ENCODE measurements at regions not wholly inside any gene's neighbourhood (a gene's known extent, or its start where the extent isn't known, plus 50 kb on each side); places are given as distances from the start of the nearest gene placed in this dataset.

DNA sequence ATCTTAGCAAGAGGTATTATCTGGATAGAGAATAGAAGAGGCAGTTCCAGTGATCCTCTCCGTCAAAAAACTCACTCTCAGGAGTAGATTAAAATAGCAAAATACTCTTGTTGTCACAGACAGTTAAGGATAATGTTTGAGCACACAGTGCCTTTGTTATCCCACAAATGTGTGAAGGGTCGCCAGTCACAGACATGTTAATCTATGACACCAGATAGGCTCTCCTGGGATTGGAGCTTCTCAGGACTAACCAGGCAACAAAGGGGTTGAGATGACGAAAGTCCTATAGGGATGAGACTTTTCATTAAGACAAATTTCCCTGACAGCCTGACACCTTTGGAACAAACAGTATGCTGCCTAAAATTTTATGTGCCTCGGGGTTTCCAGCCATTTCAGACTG, 1947.1 kb downstream of the OLFM4 start:
- Histone ChIP-seq H2AFZ (ENCODE audit: low read length) (no peak overlapping the region), H3K36me3 (ENCODE audit: insufficient read depth, low read length) (no peaks in the 10 kb centered on the region), H3K79me2 (ENCODE audit: insufficient read depth, low read depth, low read length) (no peaks in the 10 kb centered on the region), H3K9me2 (ENCODE audit: insufficient read depth, low read length) (no peaks in the 10 kb centered on the region), H3K27ac (ENCODE audit: low read depth, low read length, poor library complexity, severe bottlenecking) (no peak overlapping the region), H3K9me3 (ENCODE audit: low read length) (no peaks in the 10 kb centered on the region), H3K4me2 (ENCODE audit: low read length) (no peak overlapping the region), H4K20me1 (ENCODE audit: insufficient read depth, low read length) (no peaks in the 10 kb centered on the region), H3K4me3 (ENCODE audit: low read depth, low read length, poor library complexity, severe bottlenecking) (no peak overlapping the region), H3K4me1 (ENCODE audit: insufficient read depth, low read length, poor library complexity, severe bottlenecking) (no peaks in the 10 kb centered on the region)
- CTCF ChIA-PET (ENCODE audit: unreplicated experiment) = no interaction called here
- TF ChIP-seq EZH2phosphoT487 (IDR thresholded peaks at IDR 0.05; ENCODE audit: borderline replicate concordance, low read depth, low read length) = no peak
- TF ChIP-seq, protein P1, sequence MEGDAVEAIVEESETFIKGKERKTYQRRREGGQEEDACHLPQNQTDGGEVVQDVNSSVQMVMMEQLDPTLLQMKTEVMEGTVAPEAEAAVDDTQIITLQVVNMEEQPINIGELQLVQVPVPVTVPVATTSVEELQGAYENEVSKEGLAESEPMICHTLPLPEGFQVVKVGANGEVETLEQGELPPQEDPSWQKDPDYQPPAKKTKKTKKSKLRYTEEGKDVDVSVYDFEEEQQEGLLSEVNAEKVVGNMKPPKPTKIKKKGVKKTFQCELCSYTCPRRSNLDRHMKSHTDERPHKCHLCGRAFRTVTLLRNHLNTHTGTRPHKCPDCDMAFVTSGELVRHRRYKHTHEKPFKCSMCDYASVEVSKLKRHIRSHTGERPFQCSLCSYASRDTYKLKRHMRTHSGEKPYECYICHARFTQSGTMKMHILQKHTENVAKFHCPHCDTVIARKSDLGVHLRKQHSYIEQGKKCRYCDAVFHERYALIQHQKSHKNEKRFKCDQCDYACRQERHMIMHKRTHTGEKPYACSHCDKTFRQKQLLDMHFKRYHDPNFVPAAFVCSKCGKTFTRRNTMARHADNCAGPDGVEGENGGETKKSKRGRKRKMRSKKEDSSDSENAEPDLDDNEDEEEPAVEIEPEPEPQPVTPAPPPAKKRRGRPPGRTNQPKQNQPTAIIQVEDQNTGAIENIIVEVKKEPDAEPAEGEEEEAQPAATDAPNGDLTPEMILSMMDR (conservative IDR thresholded peaks at IDR 0.05; ENCODE audit: low read length) = no peak
- BruUV-seq (replicated peaks) = no TSS peak
- intact Hi-C loops (cut with micrococcal nuclease; ENCODE audit: unreplicated experiment) = loop anchor here (10.0 kb wide), 1 partner anchor 61 kb away; no protein-coding TSS in a partner anchor
- POLR2A ChIA-PET = interaction anchor here (0.8 kb wide), 1 partner anchor 121 kb away, joined by 3 read pairs; no protein-coding TSS in a partner anchor
- no peak for DNase-seq (ENCODE audit: low spot score)

GRCh38 chr13:54980651-54981050, 1952.0 kb downstream of the OLFM4 start:
- H3K36me3 ChIP-seq (ENCODE audit: insufficient read depth, low read length) = no peaks in the 10 kb centered on the region
- H3K9me3 ChIP-seq (ENCODE audit: low read length) = no peaks in the 10 kb centered on the region
- H3K4me2 ChIP-seq (ENCODE audit: low read length) = no peak overlapping the region
- no peak overlapping the region for H2AFZ ChIP-seq (ENCODE audit: low read length)
- POLR2A ChIA-PET = no interaction called here
- no peak overlapping the region for H3K4me3 ChIP-seq (ENCODE audit: low read depth, low read length, poor library complexity, severe bottlenecking)
- no peaks in the 10 kb centered on the region for H4K20me1 ChIP-seq (ENCODE audit: insufficient read depth, low read length)
- no peak overlapping the region for H3K27ac ChIP-seq (ENCODE audit: low read depth, low read length, poor library complexity, severe bottlenecking)
- no peaks in the 10 kb centered on the region for H3K9me2 ChIP-seq (ENCODE audit: insufficient read depth, low read length)
- no TSS peak for BruUV-seq (replicated peaks)
- no peak for DNase-seq (ENCODE audit: low spot score)
- intact Hi-C loops (cut with micrococcal nuclease; ENCODE audit: unreplicated experiment) = no loop called here
- no peak for TF ChIP-seq EZH2phosphoT487 (IDR thresholded peaks at IDR 0.05; ENCODE audit: borderline replicate concordance, low read depth, low read length)
- TF ChIP-seq, protein P1 (conservative IDR thresholded peaks at IDR 0.05; ENCODE audit: low read length) = no peak
- H3K4me1 ChIP-seq (ENCODE audit: insufficient read depth, low read length, poor library complexity, severe bottlenecking) = no peaks in the 10 kb centered on the region
- H3K79me2 ChIP-seq (ENCODE audit: insufficient read depth, low read depth, low read length) = no peaks in the 10 kb centered on the region
- CTCF ChIA-PET (ENCODE audit: unreplicated experiment) = no interaction called here

- no peaks in the 10 kb centered on the region for H3K79me2 ChIP-seq (ENCODE audit: insufficient read depth, low read depth, low read length)
- no TSS peak for BruUV-seq (replicated peaks)
- no peaks in the 10 kb centered on the region for H3K36me3 ChIP-seq (ENCODE audit: insufficient read depth, low read length)
- TF ChIP-seq, protein P1 (conservative IDR thresholded peaks at IDR 0.05; ENCODE audit: low read length) = no peak
- no peak for TF ChIP-seq EZH2phosphoT487 (IDR thresholded peaks at IDR 0.05; ENCODE audit: borderline replicate concordance, low read depth, low read length)
- no peak overlapping the region for H3K4me3 ChIP-seq (ENCODE audit: low read depth, low read length, poor library complexity, severe bottlenecking)
- no peak for DNase-seq (ENCODE audit: low spot score)
- intact Hi-C loops (cut with micrococcal nuclease; ENCODE audit: unreplicated experiment) = no loop called here
- H3K9me3 ChIP-seq (ENCODE audit: low read length) = no peaks in the 10 kb centered on the region
- no peaks in the 10 kb centered on the region for H3K9me2 ChIP-seq (ENCODE audit: insufficient read depth, low read length)
- H3K4me1 ChIP-seq (ENCODE audit: insufficient read depth, low read length, poor library complexity, severe bottlenecking) = no peaks in the 10 kb centered on the region
- no peaks in the 10 kb centered on the region for H4K20me1 ChIP-seq (ENCODE audit: insufficient read depth, low read length)
- no peak overlapping the region for H3K27ac ChIP-seq (ENCODE audit: low read depth, low read length, poor library complexity, severe bottlenecking)
- H2AFZ ChIP-seq (ENCODE audit: low read length) = no peak overlapping the region
- POLR2A ChIA-PET = no interaction called here
- no peak overlapping the region for H3K4me2 ChIP-seq (ENCODE audit: low read length)
- CTCF ChIA-PET (ENCODE audit: unreplicated experiment) = no interaction called here
Measured at GRCh38 chr13:54989418-54989817, 1960.8 kb downstream of the OLFM4 start.
